IgD-negative memory B cell (primary cell): ENCODE measurements at regions not wholly inside any gene's neighbourhood (a gene's known extent, or its start where the extent isn't known, plus 50 kb on each side); places are given as distances from the start of the nearest gene placed in this dataset.
"Not testable (repeated sequence)": the region's sequence is repeated elsewhere in the genome, so short reads cannot be mapped to it uniquely, and the experiment has no call there.

ENCODE experiments used
- H3K27ac Mint-ChIP-seq, 3 donors: one replicate each; pipeline ENCODE4 v1.8.0; 2020 to 2022; ENCODE audit warnings: mild to moderate bottlenecking in 3 of 3, mixed read lengths in 3 of 3, moderate library complexity in 1 of 3
- H3K27me3 Mint-ChIP-seq: one replicate; pipeline ENCODE4 v1.8.0; 2021; ENCODE audit warnings: mixed read lengths
- H3K36me3 Mint-ChIP-seq: one replicate; pipeline ENCODE4 v1.8.0; 2020; ENCODE audit warnings: mild to moderate bottlenecking, mixed read lengths
- H3K4me1 Mint-ChIP-seq, 3 donors: one replicate each; pipeline ENCODE4 v1.8.0; 2020 to 2022; ENCODE audit warnings: mixed read lengths in 3 of 3, mild to moderate bottlenecking in 1 of 3
- H3K4me3 Mint-ChIP-seq, 4 donors: one replicate each; pipeline ENCODE4 v1.8.0; 2020 to 2022; ENCODE audit warnings: mild to moderate bottlenecking in 4 of 4, mixed read lengths in 4 of 4, moderate library complexity in 3 of 4
- H3K9me3 Mint-ChIP-seq, 3 donors: one replicate each; pipeline ENCODE4 v1.8.0; 2020 to 2021; ENCODE audit warnings: mixed read lengths in 3 of 3, mild to moderate bottlenecking in 1 of 3

DNA sequence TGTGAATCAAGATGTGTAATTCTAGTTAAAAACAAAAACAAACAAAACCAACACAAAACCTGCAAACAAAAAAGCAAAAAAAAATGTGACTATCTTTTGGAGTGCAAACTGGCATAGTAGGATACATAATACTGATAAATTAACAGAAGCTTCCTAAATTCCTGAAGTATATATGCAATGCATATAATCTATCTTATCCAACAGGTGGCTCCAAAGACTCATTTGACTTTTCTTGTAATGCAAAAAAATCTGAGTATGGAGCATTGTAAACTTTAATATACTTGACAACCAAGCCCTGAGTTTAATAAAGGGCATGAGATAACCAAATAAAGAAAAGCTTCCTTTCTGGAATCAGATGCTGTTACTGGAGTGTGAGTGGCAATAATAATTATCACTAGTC is 1003.6 kb downstream of the FSCB start:
- Mint-ChIP-seq H3K4me3 (no peak overlapping the region), H3K9me3 (peaks cover 0 to 5% (median 2%) of the 10 kb centered on the region in 3 donors), H3K4me1 (no peaks in the 10 kb centered on the region), H3K27ac (no peak overlapping the region), H3K27me3 (peaks cover 2% of the 10 kb centered on the region), H3K36me3 (peaks cover under 1% of the 10 kb centered on the region)

DNA sequence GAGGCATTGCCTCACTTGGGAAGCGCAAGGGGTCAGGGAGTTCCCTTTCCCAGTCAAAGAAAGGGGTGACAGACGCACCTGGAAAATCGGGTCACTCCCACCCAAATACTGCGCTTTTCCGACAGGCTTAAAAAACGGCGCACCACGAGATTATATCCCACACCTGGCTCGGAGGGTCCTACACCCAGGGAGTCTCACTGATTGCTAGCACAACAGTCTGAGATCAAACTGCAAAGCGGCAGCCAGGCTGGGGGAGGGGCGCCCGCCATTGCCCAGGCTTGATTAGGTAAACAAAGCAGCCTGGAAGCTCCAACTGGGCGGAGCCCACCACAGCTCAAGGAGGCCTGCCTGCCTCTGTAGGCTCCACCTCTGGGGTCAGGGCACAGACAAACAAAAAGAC is 1014.7 kb downstream of the FSCB start:
- not testable (repeated sequence) for H3K9me3 Mint-ChIP-seq, H3K36me3 Mint-ChIP-seq, H3K4me1 Mint-ChIP-seq, H3K27ac Mint-ChIP-seq, H3K27me3 Mint-ChIP-seq, H3K4me3 Mint-ChIP-seq

DNA sequence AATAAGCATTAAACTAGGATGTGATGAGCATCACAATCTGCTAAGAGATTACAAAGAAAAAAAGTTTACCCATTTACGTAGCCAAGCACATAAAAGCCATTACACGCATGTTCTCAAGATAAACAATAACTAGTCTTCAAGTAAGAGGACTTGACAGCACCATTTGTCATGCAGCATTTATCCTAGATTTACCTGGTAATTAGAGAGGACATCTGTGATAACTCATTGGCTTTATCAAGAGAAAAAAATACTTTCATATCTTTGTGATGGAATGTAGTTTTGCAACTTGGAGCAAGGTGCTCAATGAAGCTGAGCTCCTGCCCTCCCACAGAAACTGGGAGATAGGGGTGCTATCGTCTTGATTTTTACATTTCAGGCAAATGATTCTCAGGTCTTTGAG is 1023.7 kb downstream of the FSCB start:
- Mint-ChIP-seq H3K4me3 (no peak overlapping the region), H3K27me3 (no peaks in the 10 kb centered on the region), H3K27ac (no peak overlapping the region), H3K4me1 (no peaks in the 10 kb centered on the region), H3K36me3 (no peaks in the 10 kb centered on the region), H3K9me3 (peaks cover 0 to 2% (median 0%) of the 10 kb centered on the region in 3 donors)

GRCh38 chr14:43481864-43482263 is 1025.2 kb downstream of the FSCB start:
- Mint-ChIP-seq H3K27ac (no peak overlapping the region), H3K27me3 (no peaks in the 10 kb centered on the region), H3K4me3 (no peak overlapping the region), H3K4me1 (no peaks in the 10 kb centered on the region), H3K9me3 (peaks cover 0 to 2% (median 0%) of the 10 kb centered on the region in 3 donors), H3K36me3 (no peaks in the 10 kb centered on the region)

- H3K4me3 Mint-ChIP-seq = no peak overlapping the region
- H3K4me1 Mint-ChIP-seq = no peaks in the 10 kb centered on the region
- H3K9me3 Mint-ChIP-seq = peaks cover 0 to 2% (median 0%) of the 10 kb centered on the region in 3 donors
- no peak overlapping the region for H3K27ac Mint-ChIP-seq
- H3K27me3 Mint-ChIP-seq = no peaks in the 10 kb centered on the region
- H3K36me3 Mint-ChIP-seq = no peaks in the 10 kb centered on the region
These were observed 1026.1 kb downstream of the FSCB start for GRCh38 chr14:43480976-43481375.

GRCh38 chr14:43479596-43480195 is 1027.4 kb downstream of the FSCB start:
- Mint-ChIP-seq H3K27me3 (no peaks in the 10 kb centered on the region), H3K36me3 (no peaks in the 10 kb centered on the region), H3K4me3 (no peak overlapping the region), H3K4me1 (no peaks in the 10 kb centered on the region), H3K9me3 (peaks cover 0 to 2% (median 0%) of the 10 kb centered on the region in 3 donors), H3K27ac (no peak overlapping the region)

GRCh38 chr14:43476822-43477221 is 1030.3 kb downstream of the FSCB start:
- H3K27me3 Mint-ChIP-seq = no peaks in the 10 kb centered on the region
- no peak overlapping the region for H3K27ac Mint-ChIP-seq
- H3K36me3 Mint-ChIP-seq = no peaks in the 10 kb centered on the region
- peaks cover 0 to 2% (median 0%) of the 10 kb centered on the region in 3 donors for H3K9me3 Mint-ChIP-seq
- H3K4me3 Mint-ChIP-seq = no peak overlapping the region
- H3K4me1 Mint-ChIP-seq = peaks cover 0 to 1% (median 0%) of the 10 kb centered on the region in 3 donors

DNA sequence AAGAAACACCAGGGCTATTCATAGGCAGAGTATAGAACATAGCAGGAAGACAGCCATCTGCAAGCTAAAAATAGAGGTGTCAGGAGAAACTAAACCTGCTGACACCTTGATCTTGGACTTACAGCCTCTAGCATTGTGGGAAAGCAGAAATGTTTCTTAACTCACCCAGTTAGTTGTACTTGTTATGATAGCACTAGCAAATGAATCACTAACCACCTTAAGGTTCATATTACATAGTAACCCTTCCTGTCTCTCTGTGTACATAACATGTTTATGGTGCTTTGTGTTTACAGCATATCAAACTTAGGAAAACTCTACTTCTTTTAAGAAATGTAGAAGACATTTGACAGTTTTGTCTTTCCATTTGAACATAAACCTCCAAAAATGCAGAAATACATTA is 1031.3 kb downstream of the FSCB start:
- Mint-ChIP-seq H3K27me3 (no peaks in the 10 kb centered on the region), H3K4me1 (peaks cover 0 to 1% (median 0%) of the 10 kb centered on the region in 3 donors), H3K9me3 (peaks cover 0 to 2% (median 0%) of the 10 kb centered on the region in 3 donors), H3K4me3 (no peak overlapping the region), H3K27ac (no peak overlapping the region), H3K36me3 (no peaks in the 10 kb centered on the region)

DNA sequence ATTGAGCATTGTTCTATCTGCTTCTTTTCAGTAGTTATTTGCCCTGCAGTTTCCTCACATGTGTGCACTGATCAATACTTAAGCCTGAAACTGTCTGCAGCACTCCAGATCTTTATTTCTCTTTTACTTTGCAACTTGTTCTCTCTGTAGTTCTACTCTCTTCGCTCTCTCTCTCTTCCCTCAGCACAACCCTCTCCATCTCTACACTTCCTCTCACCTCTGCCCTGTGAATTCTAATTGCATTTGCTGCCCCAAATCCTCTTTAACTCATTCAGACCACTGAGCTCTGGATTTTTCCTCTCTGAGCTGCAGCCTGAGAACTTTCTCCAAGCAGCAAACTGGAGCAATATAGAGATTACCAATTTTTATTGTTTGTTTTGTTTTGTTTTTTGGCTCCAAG is 1035.5 kb downstream of the FSCB start:
- H3K4me1 Mint-ChIP-seq = peaks cover 0 to 1% (median 0%) of the 10 kb centered on the region in 3 donors

GRCh38 chr14:43464968-43465367 is 1042.1 kb downstream of the FSCB start:
- no peaks in the 10 kb centered on the region for H3K4me1 Mint-ChIP-seq
- H3K4me3 Mint-ChIP-seq = no peak overlapping the region
- peaks cover 0 to 4% (median 0%) of the 10 kb centered on the region in 3 donors for H3K9me3 Mint-ChIP-seq
- H3K36me3 Mint-ChIP-seq = no peaks in the 10 kb centered on the region
- H3K27me3 Mint-ChIP-seq = no peaks in the 10 kb centered on the region
- H3K27ac Mint-ChIP-seq = no peak overlapping the region

More for the DNA sequence above, 1035.5 kb downstream of the FSCB start:
- Mint-ChIP-seq H3K27ac (no peak overlapping the region), H3K4me3 (no peak overlapping the region), H3K9me3 (peaks cover 0 to 2% (median 0%) of the 10 kb centered on the region in 3 donors), H3K27me3 (no peaks in the 10 kb centered on the region), H3K36me3 (no peaks in the 10 kb centered on the region)

GRCh38 chr14:43449291-43449690 is 1057.8 kb downstream of the FSCB start:
- no peak overlapping the region for H3K27ac Mint-ChIP-seq
- H3K9me3 Mint-ChIP-seq = peaks cover 0 to 3% (median 2%) of the 10 kb centered on the region in 3 donors
- no peaks in the 10 kb centered on the region for H3K27me3 Mint-ChIP-seq
- H3K4me1 Mint-ChIP-seq = no peaks in the 10 kb centered on the region
- no peak overlapping the region for H3K4me3 Mint-ChIP-seq
- H3K36me3 Mint-ChIP-seq = no peaks in the 10 kb centered on the region

- Mint-ChIP-seq H3K9me3 (peaks cover 8 to 19% (median 11%) of the 10 kb centered on the region in 3 donors), H3K4me3 (no peak overlapping the region), H3K27ac (no peak overlapping the region), H3K36me3 (no peaks in the 10 kb centered on the region), H3K4me1 (no peaks in the 10 kb centered on the region), H3K27me3 (no peaks in the 10 kb centered on the region)
These were observed 1069.0 kb downstream of the FSCB start for GRCh38 chr14:43438056-43438455.

- Mint-ChIP-seq H3K4me1 (no peaks in the 10 kb centered on the region), H3K4me3 (no peak overlapping the region), H3K9me3 (peaks cover 0 to 10% (median 3%) of the 10 kb centered on the region in 3 donors), H3K27ac (no peak overlapping the region), H3K36me3 (no peaks in the 10 kb centered on the region), H3K27me3 (no peaks in the 10 kb centered on the region)
These were observed 1088.8 kb downstream of the FSCB start for GRCh38 chr14:43418324-43418723.

GRCh38 chr14:43413084-43413483 is 1094.0 kb downstream of the FSCB start:
- Mint-ChIP-seq H3K4me1 (peaks cover 0 to 2% (median 0%) of the 10 kb centered on the region in 3 donors), H3K27ac (no peak overlapping the region), H3K9me3 (no peaks in the 10 kb centered on the region), H3K4me3 (no peak overlapping the region), H3K27me3 (no peaks in the 10 kb centered on the region), H3K36me3 (no peaks in the 10 kb centered on the region)

- Mint-ChIP-seq H3K36me3 (no peaks in the 10 kb centered on the region), H3K27me3 (no peaks in the 10 kb centered on the region), H3K27ac (no peak overlapping the region), H3K4me1 (peaks cover 0 to 2% (median 0%) of the 10 kb centered on the region in 3 donors), H3K9me3 (no peaks in the 10 kb centered on the region), H3K4me3 (no peak overlapping the region)
These were observed 1095.2 kb downstream of the FSCB start for GRCh38 chr14:43411841-43412240.

DNA sequence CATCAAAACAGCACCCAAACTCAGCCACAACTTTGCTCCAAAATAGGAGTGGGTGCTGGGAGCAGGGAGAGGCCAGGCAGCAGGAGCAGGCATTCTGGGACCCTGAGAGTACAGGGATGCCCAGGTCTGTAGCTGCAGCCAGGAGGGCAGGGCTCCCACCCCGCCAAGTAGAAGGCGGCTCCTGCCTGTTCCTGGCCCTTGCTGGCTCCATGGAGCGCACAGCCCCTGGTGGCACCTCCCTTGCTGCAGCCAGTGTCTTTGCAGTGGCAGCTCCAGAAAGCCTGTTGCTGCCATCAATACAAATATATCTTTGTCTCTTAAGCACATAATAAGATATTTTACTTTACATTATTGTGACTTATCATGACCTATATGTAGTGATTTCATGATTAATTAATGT is 1096.5 kb downstream of the FSCB start:
- H3K4me1 Mint-ChIP-seq = peaks cover 0 to 2% (median 0%) of the 10 kb centered on the region in 3 donors
- no peak overlapping the region for H3K4me3 Mint-ChIP-seq
- H3K36me3 Mint-ChIP-seq = no peaks in the 10 kb centered on the region
- H3K9me3 Mint-ChIP-seq = no peaks in the 10 kb centered on the region
- H3K27me3 Mint-ChIP-seq = no peaks in the 10 kb centered on the region
- H3K27ac Mint-ChIP-seq = no peak overlapping the region
